Right forelimb (tissue), 1 donor: ENCODE measurements at regions not wholly inside any gene's neighbourhood (a gene's known extent, or its start where the extent isn't known, plus 50 kb on each side); places are given as distances from the start of the nearest gene placed in this dataset.
A peak's percentile ranks its signal among the peaks of the same experiment; 100 is the strongest.

Experiments
- DNase-seq: peaks from one replicate; pipeline ENCODE4 v3.0.0-alpha.2; 2018

- DNase-seq: peak; percentile 38
Measured at GRCh38 chr14:101123618-101124510, 220.3 kb upstream of the RTL1 start.

- DNase-seq: peak; percentile 32
Measured at GRCh38 chr14:101124815-101125214, 221.3 kb upstream of the RTL1 start.

GRCh38 chr14:101125313-101125712 is 221.8 kb upstream of the RTL1 start:
- peak; percentile 15 for DNase-seq

- DNase-seq: peak; percentile 45
Measured at GRCh38 chr14:101125719-101126651, 222.5 kb upstream of the RTL1 start.

DNA sequence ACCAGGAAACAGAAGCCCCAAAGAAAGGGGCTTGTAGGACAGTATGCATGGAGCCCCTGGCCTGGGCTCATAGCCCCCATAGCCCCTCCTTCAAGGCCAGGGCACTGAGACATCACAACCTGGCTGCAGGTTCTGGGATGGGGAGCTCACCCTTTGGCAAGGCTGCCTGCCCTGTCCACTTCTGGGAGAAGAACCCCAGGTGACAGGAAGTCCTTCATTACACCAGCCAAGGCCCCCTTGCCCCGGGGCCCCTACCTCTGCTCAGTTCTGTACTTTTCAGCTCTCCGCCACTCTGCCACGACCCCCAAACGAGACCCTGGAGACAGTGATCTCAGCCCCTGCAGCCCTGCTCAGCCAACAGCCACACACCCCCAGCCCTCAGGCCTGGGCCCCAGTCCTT is 223.2 kb upstream of the RTL1 start:
- peak; percentile 52 for DNase-seq

GRCh38 chr14:101127224-101127623 is 223.7 kb upstream of the RTL1 start:
- peak; percentile 49 for DNase-seq

DNA sequence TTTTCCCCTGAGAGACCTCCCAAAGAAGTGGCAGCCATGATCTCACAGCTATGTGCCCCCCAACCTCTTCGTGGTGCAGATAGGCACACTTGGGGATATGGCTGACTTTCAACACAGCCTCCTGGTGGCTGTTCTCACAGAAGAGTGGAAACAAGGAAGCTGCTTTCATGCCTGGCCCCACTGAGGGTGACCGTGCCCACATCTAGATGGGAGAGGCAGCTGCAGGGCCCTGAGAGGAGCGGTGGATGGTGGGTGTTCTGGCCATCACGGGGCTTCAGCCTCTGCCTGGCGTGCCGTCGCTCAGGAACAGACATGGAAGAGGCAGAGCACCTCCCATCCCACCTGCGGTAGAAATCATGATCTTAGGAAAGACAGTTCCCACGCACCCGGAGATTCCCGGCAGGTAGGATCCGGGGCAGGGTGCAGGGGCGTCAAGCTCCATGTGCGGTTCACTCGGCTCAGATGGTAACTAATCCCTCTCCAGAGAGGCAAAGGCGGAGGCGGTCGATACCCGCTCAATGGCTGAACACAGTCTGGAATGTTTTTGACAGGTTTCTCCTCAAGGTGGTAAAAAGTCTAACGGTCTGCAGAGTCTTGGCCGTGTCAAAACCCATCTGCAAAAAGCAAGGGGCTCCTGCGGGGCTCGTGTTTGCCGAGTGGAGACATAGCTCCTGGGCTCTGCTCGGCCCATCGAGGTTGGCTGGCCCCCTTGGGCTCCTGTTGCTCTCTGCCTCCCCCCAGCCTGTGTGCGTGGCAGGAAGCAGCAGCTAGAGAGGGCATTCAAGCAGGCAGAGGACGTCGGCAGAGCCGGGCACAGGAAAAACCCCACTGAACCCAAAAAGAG is 225.2 kb upstream of the RTL1 start:
- DNase-seq: peak; percentile 37

- DNase-seq: peak; percentile 7
Measured at GRCh38 chr14:101129521-101130167, 226.1 kb upstream of the RTL1 start.

- DNase-seq: peak; percentile 35
Measured at GRCh38 chr14:101130861-101131260, 227.3 kb upstream of the RTL1 start.

GRCh38 chr14:101131451-101131916 is 228.0 kb upstream of the RTL1 start:
- peak; percentile 34 for DNase-seq

DNA sequence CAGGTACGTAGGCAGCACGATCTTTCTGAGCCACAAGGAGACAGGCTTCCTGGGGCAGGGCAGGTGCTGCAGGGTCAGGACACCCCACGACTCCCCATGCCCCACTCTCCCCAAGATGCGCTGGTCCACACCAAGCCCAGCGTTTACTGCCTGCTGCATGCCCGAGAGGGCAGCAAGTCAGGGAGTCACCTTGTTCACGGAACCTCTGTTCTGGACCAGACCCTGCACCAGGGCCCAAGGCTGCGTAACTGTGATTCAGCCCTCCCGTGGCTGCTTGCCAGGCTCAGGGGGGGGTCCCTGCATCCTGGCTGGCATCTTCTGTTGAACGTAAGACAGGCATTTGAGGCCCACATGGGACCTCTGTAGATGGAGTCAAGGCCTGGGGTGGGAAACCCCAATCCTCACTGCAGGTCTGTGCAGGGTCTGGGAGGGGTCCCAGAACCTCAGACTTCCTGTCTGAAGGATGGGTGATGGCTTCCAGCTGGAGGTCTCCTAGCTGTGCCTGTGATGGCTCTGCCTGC is 228.6 kb upstream of the RTL1 start:
- peak; percentile 40 for DNase-seq

GRCh38 chr14:101132588-101132987 is 229.1 kb upstream of the RTL1 start:
- DNase-seq: peak; percentile 32

- DNase-seq: peak; percentile 24
Measured at GRCh38 chr14:101133068-101133467, 229.5 kb upstream of the RTL1 start.

GRCh38 chr14:101134161-101134631 is 230.7 kb upstream of the RTL1 start:
- DNase-seq: peak; percentile 18

DNA sequence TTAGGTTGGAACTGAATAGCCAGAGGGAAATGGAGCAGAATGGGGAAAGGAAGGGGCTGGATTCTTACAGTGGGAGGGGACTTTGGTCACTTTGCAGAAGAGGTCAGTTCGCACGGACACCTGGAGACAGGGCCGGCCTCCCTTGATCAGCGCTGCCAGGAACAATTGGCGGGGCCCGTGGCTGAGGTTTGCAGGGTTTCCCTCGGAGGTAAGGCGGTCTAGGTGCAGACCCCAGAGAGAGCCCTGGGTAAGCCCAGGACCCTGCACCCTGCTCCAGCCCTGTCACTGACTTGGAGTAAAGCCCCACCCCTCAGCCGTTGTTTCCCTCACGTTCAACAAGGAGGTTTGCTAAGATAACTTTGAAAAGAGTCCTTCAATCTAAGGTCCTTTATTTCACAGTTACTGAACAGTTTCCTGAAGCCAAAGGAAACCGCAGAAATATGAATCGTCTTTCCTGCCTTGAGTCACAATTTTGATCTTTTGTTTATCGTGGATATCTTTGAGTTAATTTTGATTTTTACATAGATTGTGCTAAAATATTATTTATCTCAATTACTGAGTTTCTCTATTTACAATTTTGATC is 231.4 kb upstream of the RTL1 start:
- peak; percentile 27 for DNase-seq

DNA sequence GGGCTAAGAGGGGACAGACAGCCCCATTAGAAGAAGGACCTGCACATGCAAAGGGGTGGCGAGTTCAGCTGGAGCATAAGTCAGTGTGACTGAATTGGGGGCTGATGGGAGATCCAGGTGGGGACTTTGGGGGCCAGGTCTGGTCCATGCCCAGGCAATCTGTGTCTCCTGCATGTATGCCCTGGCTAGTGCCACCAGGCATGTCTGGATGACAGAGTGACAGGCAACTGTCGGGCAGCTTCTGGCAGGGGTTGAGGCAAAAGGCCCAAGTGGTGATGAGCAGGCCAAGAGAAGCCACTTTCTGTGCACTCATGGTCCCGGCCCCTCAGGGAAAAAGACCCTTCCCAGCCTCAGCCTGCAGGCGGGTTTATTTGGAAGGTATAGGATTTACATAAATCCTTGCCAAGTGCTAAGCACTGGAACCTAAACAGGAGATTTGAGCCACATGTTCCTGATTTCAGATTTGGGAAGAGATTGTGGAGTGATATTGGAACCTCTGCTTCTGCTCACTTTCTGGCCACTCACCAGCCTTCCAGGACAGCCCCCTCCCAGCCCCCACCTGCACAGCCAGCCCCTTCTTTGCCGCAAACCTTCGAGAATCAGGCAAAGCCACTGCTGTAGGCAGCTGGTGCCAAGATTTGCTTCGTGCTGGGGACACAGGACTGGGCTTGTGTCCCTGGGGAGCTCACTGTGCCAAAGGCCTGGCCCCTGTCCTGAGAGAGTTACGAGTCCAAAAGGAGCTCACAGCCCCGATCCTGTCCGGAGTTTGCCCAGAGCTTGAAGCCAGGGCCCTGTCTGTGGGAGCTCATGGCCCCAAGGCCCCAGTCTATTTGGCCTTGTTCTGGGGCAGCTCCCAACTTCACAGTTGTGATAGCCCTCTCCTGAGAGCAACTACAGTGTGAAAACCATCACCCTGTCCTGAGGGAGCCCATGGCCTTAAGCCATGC is 232.5 kb upstream of the RTL1 start:
- DNase-seq: peak; percentile 34

DNA sequence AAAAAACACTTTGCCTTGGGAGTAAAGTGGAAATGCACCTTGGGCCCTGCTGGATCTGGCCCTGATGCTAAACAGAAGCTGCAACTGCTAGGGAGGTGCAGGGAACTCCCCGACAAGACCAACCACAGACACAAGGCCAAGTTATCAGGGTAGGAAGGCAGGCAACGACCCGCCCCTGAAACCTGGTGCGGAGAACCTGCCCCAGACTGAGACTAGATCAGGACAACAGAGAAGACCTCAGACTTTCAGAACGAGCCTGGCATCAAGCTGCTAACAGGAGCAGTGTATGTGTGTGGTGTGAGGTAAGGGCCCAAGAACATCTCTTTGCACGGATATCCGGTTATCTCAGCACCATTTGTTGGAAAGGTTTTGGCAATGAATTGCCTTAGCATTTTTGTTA is 233.7 kb upstream of the RTL1 start:
- no peak for DNase-seq

- no peak for DNase-seq
Measured at GRCh38 chr14:101147848-101148247, 244.3 kb upstream of the RTL1 start.

DNA sequence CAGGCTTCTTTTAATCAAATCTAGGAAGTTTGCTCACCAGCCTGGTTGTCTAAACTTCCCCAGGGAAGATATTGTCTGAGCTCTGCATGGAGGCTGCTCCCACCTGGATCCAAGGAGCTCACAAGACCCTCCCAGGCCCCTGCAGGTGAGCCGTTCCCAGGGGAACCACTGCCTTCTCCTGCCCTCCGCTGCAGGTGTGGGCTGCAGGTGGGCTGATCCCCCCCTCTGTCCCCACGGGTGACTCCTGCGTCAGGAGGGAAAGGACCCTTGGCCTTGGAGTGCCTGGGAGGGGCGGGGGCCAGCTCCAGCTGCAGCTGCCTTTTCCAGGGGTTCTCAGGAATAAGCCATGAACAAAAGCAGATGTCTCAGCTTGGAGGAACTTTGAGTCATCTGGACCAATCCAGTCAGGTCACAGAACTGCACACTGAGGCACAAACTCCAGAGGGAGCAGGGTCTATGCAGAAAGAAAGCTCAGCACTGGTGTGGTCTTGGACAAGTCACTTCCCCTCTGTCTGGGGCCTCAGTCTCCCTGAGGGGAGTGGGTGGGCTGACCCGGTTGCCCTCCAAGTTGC is 246.6 kb upstream of the RTL1 start:
- no peak for DNase-seq
